ES-I3 (cell line): ENCODE measurements at regions not wholly inside any gene's neighbourhood (a gene's known extent, or its start where the extent isn't known, plus 50 kb on each side); places are given as distances from the start of the nearest gene placed in this dataset.
"Not testable (repeated sequence)": the region's sequence is repeated elsewhere in the genome, so short reads cannot be mapped to it uniquely, and the experiment has no call there.

Experiments used
- H3K36me3 ChIP-seq: 2 replicates; pipeline ENCODE4 v1.6.1; 2013; ENCODE audit warnings: mild to moderate bottlenecking, low read length, control low read depth, moderate library complexity; ENCODE audit not compliant: insufficient read depth
- H3K4me1 ChIP-seq: 2 replicates; pipeline ENCODE4 v1.6.1; 2013; ENCODE audit warnings: mild to moderate bottlenecking, control low read depth, low read length; ENCODE audit not compliant: insufficient read depth
- H3K9ac ChIP-seq: 2 replicates; pipeline ENCODE4 v1.6.1; 2013; ENCODE audit warnings: low read depth, mild to moderate bottlenecking, low read length, moderate library complexity
- H3K9me3 ChIP-seq: 2 replicates; pipeline ENCODE4 v1.6.1; 2013; ENCODE audit warnings: mild to moderate bottlenecking, low read length, moderate library complexity; ENCODE audit not compliant: control insufficient read depth, insufficient read depth

DNA sequence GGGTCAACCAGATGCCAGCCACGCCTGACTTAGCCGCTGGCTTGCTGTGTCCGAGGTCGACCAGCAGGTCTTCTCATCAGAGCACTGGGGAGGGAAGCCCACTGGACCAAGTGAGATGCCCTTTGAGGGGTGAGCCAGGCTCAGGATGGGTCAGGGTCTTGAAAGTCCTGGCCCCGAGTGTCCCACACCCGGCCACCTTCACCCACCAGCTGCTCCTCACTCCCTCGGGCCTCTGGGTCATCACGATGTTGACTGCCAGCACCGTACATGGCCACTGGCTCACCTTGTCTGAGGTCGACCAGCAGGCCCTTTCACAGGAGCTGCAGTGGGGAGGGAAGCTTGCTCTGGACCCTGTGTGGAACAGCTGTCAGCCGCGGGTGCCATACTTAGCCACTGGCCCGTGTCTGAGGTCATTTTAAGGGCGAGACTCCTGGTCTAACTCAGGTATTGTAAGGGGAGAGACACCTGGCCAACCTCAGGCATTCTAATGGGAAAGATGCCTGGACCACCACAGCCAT is 1361.3 kb downstream of the UQCRFS1 start:
- H3K9me3 ChIP-seq: no peaks in the 10 kb centered on the region
- H3K36me3 ChIP-seq: no peaks in the 10 kb centered on the region
- no peak overlapping the region for H3K9ac ChIP-seq

GRCh38 chr19:27851002-27851481 is 1361.9 kb downstream of the UQCRFS1 start:
- Histone ChIP-seq H3K4me1 (no peaks in the 10 kb centered on the region), H3K9ac (no peak overlapping the region), H3K9me3 (no peaks in the 10 kb centered on the region), H3K36me3 (no peaks in the 10 kb centered on the region)

More for the DNA sequence above, 1361.3 kb downstream of the UQCRFS1 start:
- no peaks in the 10 kb centered on the region for H3K4me1 ChIP-seq

- H3K9me3 ChIP-seq: no peaks in the 10 kb centered on the region
- H3K4me1 ChIP-seq: no peaks in the 10 kb centered on the region
- no peaks in the 10 kb centered on the region for H3K36me3 ChIP-seq
- no peak overlapping the region for H3K9ac ChIP-seq
These were observed 1366.0 kb downstream of the UQCRFS1 start for GRCh38 chr19:27846944-27847343.

- Histone ChIP-seq H3K36me3 (no peaks in the 10 kb centered on the region), H3K9me3 (no peaks in the 10 kb centered on the region), H3K9ac (no peak overlapping the region), H3K4me1 (no peaks in the 10 kb centered on the region)
These were observed 1368.7 kb downstream of the UQCRFS1 start for GRCh38 chr19:27844261-27844660.

- no peaks in the 10 kb centered on the region for H3K9me3 ChIP-seq
- no peak overlapping the region for H3K9ac ChIP-seq
- no peaks in the 10 kb centered on the region for H3K36me3 ChIP-seq
- no peaks in the 10 kb centered on the region for H3K4me1 ChIP-seq
These were observed 1369.1 kb downstream of the UQCRFS1 start for GRCh38 chr19:27843861-27844260.

DNA sequence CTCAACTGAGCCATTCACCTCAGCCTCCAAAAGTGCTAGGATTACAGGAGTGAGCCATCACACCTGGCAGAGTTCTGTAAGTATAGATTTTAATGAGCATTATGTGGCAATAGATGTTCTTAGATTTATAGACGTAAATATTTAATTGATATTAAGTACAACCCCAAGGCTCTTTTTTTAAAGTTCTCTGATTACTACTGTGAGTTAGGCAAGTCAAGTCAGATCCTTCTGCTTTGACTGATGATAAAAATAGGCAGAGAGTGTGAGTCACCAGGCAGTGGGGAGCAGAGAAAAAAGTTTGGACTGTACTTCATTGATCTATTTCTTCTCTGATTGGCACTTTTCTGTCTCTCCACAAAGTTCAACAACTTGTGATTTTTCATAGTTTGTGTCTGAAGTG is 1379.9 kb downstream of the UQCRFS1 start:
- Histone ChIP-seq H3K9me3 (no peaks in the 10 kb centered on the region), H3K4me1 (no peaks in the 10 kb centered on the region), H3K9ac (no peak overlapping the region), H3K36me3 (no peaks in the 10 kb centered on the region)

DNA sequence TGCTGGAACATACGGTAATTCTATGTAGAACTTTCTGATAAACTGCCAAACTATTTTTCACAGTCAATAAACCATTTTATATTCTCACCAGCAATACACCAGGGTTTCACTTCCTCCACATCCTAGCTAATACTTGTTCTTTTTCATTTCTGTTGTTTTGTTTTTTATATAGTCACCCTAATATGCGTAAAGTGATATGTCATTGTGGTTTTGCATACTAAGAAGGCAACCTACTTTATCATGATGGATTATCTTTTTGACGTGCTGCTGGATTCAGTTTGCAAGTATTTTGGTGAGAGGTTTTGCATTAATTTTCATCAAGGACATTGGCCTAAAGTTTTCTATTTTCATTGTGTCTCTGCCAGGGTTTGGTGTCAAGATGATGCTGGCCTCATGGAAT is 1384.1 kb downstream of the UQCRFS1 start:
- Histone ChIP-seq H3K9ac (no peak overlapping the region), H3K4me1 (no peaks in the 10 kb centered on the region), H3K36me3 (no peaks in the 10 kb centered on the region), H3K9me3 (no peaks in the 10 kb centered on the region)

DNA sequence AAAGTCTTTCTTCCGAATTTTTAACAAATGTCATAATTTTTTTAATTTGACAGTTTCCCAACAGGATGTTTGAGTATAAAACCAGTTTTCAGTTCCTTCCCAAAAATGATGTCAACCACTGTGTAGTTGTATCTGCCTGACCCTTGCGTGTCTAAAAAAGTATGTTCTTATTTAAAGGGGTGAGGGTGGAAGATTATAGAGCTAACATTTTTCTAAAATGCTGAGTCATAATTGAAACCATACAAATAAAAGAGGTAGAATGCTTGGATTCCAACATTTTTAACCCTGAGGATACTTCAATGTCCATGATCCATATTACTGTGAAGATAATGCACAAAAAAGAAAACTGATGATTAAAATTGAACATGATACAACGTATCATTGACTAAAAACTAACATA is 1388.8 kb downstream of the UQCRFS1 start:
- no peaks in the 10 kb centered on the region for H3K36me3 ChIP-seq
- H3K9ac ChIP-seq: no peak overlapping the region
- H3K4me1 ChIP-seq: no peaks in the 10 kb centered on the region
- no peaks in the 10 kb centered on the region for H3K9me3 ChIP-seq

DNA sequence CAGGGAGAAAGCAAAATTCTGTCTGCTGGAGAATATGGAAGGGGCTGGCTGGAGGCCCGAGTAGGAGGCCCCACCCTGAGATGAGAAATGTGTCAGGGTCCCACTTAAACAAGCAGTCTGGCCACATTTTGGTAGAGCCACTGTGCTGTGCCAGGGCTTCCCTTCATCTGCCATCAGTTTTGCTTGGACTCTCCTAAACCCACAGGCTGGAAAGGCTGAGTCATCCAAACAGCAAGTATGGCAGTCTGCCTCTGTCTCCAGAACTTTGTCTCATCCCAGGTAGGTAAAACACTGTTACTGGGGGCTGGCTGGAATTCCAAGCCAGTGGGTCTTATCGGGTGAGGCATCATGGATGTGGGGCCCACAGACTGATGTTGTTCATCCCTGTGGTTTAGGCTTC is 1390.6 kb downstream of the UQCRFS1 start:
- Histone ChIP-seq H3K9me3 (no peaks in the 10 kb centered on the region), H3K9ac (no peak overlapping the region), H3K36me3 (no peaks in the 10 kb centered on the region), H3K4me1 (no peaks in the 10 kb centered on the region)

GRCh38 chr19:27821418-27822018 is 1391.4 kb downstream of the UQCRFS1 start:
- H3K9me3 ChIP-seq: no peaks in the 10 kb centered on the region
- H3K4me1 ChIP-seq: no peaks in the 10 kb centered on the region
- no peak overlapping the region for H3K9ac ChIP-seq
- H3K36me3 ChIP-seq: no peaks in the 10 kb centered on the region

GRCh38 chr19:27815985-27816384 is 1397.0 kb downstream of the UQCRFS1 start:
- no peak overlapping the region for H3K9ac ChIP-seq

GRCh38 chr19:27814834-27815233 is 1398.1 kb downstream of the UQCRFS1 start:
- H3K9ac ChIP-seq, H3K4me1 ChIP-seq, H3K36me3 ChIP-seq, H3K9me3 ChIP-seq: not testable (repeated sequence)

More at GRCh38 chr19:27815985-27816384, 1397.0 kb downstream of the UQCRFS1 start:
- Histone ChIP-seq H3K9me3 (no peaks in the 10 kb centered on the region), H3K4me1 (0 out of 2 replicates have a peak, but pooled peaks cover 3% of the 10 kb centered on the region), H3K36me3 (no peaks in the 10 kb centered on the region)

DNA sequence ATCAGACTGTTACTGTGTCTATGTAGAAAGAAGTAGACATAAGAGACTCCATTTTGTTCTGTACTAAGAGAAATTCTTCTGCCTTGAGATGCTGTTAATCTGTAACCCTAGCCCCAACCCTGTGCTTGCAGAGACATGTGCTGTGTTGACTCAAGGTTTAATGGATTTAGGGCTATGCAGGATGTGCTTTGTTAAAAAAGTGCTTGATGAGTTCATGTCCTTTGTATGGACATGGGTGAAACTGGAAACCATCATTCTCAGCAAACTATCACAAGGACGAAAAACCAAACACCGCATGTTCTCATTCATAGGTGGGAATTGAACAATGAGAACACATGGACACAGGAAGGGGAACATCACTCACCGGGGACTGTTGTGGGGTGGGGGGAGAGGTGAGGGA is 1398.7 kb downstream of the UQCRFS1 start:
- not testable (repeated sequence) for H3K36me3 ChIP-seq, H3K4me1 ChIP-seq, H3K9me3 ChIP-seq, H3K9ac ChIP-seq

DNA sequence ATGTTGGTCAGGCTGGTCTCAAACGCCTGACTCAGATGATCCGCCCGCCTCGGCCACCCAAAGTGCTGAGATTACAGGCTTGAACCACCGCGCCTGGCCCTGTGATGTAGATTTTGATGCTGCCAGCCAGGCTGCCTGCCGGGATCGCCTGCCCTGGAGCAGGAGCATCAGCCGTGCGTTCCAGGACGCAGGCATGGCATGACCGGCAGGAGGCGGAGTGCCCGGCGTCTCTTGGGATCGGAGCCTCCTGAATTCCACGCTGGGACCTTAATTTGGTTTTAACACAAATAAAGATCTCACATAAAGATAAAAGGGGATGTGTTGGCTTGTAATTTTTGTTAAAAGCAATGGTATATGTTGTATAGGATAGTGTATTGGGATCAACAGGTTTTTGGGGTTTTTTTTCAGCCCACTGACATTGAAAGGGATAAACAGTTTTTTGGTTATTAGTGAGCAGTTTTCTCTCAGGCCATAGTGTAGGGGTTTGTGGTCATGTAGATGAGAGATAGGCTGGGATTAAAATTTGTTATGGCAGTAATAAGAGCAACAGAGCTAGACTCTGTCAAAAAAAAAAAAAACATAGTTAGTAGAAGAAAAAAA is 1406.4 kb downstream of the UQCRFS1 start:
- Histone ChIP-seq H3K36me3 (no peaks in the 10 kb centered on the region), H3K9me3 (no peaks in the 10 kb centered on the region), H3K9ac (no peak overlapping the region)

GRCh38 chr19:27805848-27806247 is 1407.1 kb downstream of the UQCRFS1 start:
- H3K4me1 ChIP-seq: no peaks in the 10 kb centered on the region
- no peaks in the 10 kb centered on the region for H3K9me3 ChIP-seq
- no peak overlapping the region for H3K9ac ChIP-seq
- no peaks in the 10 kb centered on the region for H3K36me3 ChIP-seq

More for the DNA sequence above, 1406.4 kb downstream of the UQCRFS1 start:
- no peaks in the 10 kb centered on the region for H3K4me1 ChIP-seq
